NCI-H526 (cell line): ENCODE measurements at regions not wholly inside any gene's neighbourhood (a gene's known extent, or its start where the extent isn't known, plus 50 kb on each side); places are given as distances from the start of the nearest gene placed in this dataset.

Experiments used
- DNase-seq, 2 experiments: peaks; one replicate each; lab custom pipeline; 2025; lab: John Stamatoyannopoulos, UW

DNA sequence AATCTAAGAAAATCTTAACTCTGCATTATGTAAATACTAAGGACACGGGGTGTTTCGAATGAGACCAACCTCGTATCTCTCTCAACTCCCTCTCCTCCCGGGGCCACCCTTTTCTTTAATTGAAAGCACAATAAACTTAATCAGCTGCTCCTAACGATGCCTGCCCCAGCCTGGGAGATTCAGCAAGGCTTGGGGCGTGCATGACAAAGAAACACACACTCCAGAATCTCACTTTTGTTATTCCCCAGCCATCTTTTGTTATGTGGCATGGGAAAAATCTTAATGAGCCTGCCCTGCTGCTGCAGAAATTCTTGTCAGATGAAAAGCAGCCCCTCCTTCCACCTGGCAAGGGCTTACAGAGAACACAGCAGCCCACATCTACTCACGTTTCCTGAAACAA lies 117.4 kb downstream of the TTLL2 start:
- peak in 1 of 2 experiments; percentile 34 for DNase-seq

DNA sequence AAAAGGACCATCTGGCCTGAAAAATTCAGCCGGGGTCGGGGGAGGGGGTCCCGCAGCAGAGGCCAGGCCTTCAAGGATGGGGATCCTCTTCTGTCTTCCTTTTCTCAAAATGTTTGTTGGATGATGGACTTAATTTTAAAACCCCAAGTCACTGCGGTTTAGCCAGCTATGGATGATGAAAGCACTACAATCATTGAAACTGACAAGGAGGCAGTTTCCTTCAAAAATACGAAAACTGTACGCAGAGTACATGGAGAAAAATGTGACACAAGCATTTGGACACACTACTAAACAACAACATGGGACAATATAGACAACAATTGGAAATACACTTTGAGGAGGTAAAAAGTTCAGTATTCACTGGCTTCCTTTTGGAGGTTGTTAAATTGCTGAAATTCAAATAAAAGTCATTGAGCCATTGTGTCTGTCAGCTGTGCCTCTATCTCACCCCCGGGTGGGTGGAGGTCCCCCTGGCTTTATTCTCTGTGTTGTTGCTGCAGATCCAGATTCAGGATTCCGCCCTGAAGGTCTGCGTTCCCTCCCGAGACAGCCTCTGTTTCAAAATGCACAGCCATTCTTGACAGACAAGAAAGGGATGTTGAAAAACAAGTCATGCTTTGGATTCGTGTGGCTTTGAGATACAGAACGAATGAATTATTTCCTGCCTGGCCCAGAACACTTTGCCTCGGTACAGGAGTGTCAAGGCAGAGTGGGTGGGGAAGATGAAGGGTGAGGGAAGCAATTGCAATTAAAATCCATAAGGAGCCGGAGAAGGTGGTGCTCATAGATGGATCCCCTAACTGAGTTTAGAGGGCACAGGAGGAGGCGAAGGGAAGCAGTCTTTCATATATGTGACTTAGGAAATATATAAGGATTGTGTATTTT lies 118.2 kb downstream of the TTLL2 start:
- DNase-seq: no peak

DNA sequence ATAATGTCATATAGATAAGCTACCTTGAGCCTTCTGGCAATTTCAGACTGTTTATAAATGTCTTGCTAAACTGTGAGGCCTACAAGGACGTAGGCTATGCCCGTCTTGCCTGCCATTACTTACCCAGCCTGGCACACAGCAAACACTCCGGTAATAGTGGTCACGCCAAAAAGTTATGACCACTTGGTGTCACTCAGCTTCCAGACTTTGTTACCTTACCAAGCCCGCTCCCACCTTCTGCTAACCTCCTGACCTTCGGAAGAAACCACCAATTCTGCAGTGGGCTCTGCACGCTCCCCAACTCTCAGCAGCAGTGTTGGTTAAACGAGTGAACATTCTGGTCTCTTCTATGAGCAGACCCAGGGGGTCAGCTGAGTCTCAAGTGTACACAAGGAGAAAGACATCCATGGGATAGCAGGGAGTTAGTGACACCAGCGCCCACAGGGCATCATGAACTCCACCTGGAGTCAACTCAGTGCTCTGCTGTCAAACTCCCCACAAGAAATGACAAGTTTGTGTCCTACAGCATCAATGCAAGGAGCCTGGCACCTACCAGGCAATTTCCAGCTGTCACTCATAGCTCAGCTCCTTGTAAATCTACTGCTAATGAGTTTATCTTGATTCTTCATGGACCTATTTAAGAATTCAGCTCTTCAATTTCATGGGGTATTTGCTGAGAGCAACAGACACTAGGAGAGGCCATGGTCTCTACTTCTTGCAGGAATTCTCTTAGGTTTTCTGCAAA lies 119.9 kb downstream of the TTLL2 start:
- DNase-seq: no peak

GRCh38 chr6:167445568-167445967 lies 120.7 kb downstream of the TTLL2 start:
- DNase-seq: no peak

DNA sequence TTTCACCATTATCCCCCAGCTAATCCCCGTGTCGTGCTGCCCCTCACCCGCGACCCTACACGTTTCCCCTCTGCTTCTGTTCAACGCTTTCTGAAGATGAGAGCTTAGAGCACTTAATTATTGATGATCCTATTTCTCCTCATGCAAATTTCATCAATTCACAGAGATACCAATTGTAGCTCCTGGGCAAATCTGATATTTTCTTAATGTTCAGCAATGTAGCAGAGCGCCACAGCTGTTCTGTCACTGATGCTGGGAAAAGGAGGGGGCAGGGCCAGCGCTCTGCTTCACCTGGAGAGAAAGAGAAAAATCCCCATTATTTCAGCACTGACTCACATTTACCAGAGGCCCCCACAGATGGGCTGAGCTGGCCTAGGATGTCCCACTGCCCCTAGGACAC lies 121.2 kb downstream of the TTLL2 start:
- DNase-seq: no peak

GRCh38 chr6:167446971-167447370 lies 122.1 kb downstream of the TTLL2 start:
- no peak for DNase-seq

DNA sequence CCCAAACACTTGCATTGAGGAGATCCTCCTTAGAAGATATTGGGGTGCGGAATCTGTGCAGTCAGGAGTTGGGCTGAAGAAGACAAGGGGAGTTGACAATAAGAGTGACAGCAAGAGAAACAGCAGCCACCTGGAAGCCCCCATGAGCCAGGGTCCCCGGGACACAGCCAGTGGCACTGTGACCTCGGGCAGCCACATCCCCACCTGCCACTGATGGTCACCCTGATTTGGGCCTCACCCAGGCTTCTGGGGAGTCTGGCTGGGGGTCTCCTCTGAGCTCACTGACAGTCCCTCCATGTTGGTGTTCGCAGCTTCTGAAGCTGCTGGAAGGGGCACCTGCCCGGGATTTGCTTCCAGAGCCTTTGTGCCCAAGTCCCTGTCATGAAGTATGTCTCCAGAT lies 123.5 kb downstream of the TTLL2 start:
- DNase-seq: no peak

DNA sequence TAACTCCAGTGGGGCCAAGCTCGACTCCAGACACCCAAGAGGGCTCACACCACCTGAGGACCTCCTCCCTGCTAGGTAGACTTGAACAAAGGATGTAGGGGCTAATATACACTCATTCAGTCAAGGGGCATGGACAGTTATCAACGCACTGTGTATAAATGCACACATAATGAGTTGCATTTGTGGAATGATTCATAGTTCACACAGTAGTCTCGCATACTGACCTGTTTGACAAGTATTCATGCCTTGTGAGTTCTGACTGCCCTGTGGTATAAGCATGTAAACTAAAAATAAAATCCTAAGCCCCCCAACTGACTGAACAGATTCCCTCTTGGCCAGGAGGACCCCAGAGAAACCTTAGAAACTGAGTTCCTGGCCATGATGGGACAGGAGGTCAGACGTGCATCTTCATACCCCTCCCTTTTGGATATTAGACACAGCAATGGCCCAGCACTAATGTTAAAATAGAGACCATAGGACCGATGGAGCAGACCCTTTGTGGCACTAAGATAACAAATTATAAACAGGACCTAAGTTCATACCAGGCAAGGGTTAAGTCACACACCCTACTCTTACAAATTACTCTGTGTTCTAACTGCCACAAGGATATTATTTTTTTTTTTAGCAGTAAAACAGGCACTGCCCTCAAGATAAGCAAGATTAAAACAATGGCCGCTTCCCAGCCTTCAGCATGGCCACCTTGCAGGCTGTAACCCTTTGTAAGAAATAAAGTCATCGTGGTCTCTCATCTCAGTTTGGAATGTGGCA lies 124.4 kb downstream of the TTLL2 start:
- no peak for DNase-seq

DNA sequence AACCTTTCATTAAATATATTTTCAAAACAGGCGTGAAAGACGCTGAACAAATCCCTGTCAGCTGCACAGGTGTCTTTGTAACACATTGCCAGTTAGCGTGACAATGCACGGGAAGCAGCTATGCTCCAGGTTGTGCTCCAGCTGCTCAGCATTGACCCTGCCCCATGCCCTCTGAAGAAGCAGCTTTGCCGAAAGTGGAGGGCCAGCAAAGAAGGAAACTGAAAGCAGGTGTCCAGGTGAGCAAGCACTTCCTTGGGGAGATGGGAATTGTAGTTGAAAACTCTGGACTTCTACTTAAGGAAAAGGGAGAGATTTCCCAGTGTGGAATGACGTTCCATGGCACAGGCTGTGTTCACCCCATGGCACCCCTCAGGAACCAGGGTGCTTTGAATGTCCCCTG lies 125.7 kb downstream of the TTLL2 start:
- DNase-seq: no peak

- DNase-seq: peak in 1 of 2 experiments; percentile 24
Observed at GRCh38 chr6:167452338-167453081, 127.6 kb downstream of the TTLL2 start.

DNA sequence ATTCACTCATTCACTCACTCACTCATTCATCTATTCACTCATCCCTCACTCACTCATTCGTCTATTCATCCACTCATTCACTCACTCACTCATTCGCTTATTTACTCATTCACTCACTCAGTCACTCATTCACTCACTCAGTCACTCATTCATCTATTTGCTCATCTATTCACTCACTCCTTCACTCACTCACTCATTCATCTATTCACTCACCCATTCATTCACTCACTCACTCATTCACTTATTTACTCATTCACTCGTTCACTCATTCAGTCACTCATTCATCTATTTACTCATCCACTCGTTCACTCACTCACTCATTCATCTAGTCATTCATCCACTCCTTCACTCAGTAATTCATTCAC lies 128.2 kb downstream of the TTLL2 start:
- no peak for DNase-seq

DNA sequence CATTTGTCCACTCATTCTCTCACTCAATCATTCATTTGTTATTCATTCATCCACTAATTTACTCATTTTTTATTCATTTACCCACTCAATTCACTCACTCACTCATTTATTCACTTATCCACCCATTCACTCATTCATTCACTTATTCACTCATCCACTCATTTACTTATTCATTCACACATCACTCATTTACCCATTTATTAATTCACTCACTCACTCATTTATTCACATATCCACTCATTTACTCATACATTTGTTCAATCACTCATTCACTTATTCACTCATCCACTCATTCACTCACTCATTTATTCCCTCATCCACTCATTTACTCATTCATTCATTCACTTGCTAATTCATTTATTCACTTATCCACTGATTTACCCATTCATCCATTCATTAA lies 129.1 kb downstream of the TTLL2 start:
- DNase-seq: no peak

- no peak for DNase-seq
Observed at GRCh38 chr6:167455371-167455770, 130.5 kb downstream of the TTLL2 start.

GRCh38 chr6:167462514-167463312 lies 137.8 kb downstream of the TTLL2 start:
- DNase-seq: no peak

DNA sequence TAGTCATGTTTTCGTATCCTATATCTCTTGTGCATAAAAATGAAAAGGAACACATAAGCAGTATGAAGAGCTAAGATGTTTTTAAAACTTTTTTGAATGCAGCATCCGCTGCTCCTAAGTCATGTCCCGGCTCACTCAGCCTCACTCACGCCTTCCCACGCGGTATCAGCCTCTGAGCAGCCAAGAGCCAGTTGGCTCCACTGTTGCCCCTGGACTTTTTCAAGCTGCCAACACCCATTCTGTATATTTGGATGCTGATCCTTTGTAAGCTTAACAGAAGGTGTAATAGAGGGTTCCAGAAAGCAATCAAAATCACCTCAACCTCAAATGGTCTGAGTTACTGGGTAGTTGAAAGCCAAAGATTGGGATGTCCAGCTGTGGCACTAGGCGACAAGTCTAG lies 139.3 kb downstream of the TTLL2 start:
- DNase-seq: no peak

DNA sequence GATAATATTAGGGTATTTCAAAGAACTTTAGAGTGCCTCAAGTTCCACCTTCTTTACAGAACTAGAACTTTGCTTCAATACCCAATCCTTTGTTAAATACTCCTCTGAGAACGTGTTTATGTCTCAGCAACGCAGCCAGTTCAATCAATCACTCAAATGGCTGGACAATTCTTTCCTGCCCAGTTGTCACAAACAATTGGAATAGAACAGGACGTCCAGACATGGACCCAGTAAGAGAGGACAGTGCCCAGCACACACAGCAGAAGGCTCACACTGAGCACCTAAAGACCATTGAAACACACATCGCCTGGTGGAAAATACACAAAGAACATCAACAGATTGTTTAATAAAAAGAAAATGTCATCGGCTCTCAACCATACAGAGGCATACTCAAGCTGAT lies 140.6 kb downstream of the TTLL2 start:
- no peak for DNase-seq

DNA sequence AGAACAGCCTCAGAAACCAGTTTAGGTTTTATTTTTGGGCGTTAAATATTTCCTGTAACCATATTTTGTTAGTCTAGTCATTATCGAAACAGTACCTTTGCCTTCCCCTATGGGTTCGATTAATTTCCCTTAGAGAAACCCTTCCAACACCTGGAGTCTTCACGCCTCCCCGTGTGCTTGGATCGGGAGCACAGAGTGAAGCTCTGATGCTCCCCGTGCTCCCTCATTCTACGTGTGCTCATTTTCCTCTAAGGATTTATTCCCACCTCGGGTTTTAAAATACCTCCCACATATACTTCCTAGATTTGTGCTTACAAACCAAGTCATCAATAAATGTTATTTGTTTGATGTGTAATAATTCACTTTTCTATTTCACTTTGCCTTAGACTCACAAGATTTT lies 142.4 kb downstream of the TTLL2 start:
- no peak for DNase-seq

DNA sequence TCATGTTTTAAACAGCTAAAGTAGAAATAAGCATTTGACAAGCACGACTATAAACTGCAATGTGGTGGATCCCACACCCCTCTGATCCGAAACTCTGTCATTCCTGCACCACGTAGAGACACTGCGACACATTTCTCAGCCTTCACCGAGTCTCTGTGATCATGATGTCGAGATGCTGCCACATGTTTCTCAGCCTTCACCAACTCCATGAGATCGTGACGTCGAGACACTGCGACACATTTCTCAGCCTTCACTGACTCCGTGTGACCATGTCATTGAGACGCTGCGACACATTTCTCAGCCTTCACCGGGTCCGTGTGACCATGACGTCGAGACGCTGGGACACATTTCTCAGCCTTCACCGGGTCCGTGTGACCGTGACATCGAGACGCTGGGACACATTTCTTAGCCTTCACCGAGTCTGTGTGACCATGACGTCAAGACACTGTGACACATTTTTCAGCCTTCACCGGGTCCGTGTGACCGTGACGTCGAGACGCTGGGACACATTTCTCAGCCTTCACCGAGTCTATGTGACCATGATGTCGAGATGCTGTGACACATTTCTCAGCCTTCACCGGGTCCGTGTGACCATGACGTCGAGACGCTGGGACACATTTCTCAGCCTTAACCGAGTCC lies 143.0 kb downstream of the TTLL2 start:
- no peak for DNase-seq

DNA sequence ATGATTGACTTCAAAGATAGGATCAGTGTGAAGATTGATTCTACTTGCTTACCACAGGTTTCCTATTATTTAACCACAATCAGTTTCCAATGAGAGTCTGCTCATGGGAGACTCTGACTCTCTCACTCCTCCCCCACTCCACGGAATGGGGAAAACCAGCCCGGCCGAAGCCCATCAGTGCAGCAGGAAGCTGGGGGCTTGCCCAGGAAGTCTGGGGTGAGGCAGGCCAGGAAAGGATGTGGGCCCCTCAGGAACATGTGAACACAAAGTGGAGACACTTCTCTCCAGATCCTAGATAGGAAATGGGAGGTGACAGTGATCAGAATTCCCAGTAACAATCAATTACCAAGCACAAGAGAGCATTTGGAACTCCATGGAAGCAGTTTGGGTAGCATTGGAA lies 144.2 kb downstream of the TTLL2 start:
- DNase-seq: no peak

DNA sequence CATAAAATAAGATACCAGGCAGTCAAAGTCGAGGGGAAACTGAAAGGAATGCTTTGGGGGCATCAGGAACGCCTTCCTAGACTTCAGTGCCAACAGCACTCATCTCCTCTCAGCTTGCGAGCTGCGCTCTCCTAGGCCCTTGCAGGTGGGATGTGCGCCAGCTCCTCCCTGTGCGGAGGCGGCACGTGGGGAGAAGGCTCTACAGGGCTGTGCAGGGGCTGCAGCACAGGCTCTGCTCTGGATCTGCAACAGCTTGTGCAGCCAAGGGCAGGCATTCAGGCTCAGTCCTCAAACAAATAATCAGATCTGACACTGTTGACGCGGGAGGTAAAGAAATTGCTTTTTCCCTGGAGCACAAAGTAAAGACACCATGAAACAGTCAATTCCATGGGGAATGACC lies 144.8 kb downstream of the TTLL2 start:
- DNase-seq: no peak
